ENCODE measurements at regions not wholly inside any gene's neighbourhood (a gene's known extent, or its start where the extent isn't known, plus 50 kb on each side); places are given as distances from the start of the nearest gene placed in this dataset.

DNA sequence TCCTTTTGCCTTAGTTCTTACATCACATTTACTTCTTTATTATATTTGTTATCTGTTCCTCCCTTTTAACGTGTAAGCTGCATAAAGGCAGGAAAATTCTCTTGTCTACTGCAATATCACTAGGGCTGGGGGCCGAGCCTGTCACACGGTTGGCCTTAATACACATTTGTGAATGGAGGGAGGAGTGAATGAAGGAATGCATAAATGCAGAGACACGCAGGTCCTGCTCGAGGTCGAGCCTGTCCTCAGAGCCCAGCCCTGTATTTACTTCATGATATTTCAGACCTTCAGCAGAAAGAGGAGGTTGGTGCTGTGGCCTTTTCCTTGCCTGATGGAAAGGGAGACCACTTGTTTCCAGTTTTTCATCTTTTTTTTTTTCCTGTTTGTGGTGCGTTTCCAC is 671.3 kb downstream of the PTPRU start:
- no peak for TF ChIP-seq POLR2A (IDR thresholded peaks at IDR 0.05; ENCODE audit: low read depth, low read length)
- TF ChIP-seq POLR2AphosphoS5 (IDR thresholded peaks at IDR 0.05; ENCODE audit: low read depth, low read length) = no peak
